Activated naive CD4-positive, alpha-beta T cell treated with anti-CD3 and anti-CD28 coated beads, Interleukin-2, amount 50 U/mL, for 16 hours (primary cell): ENCODE measurements at regions not wholly inside any gene's neighbourhood (a gene's known extent, or its start where the extent isn't known, plus 50 kb on each side); places are given as distances from the start of the nearest gene placed in this dataset.

Experiments used
- DNase-seq: peaks from one replicate; pipeline ENCODE4 v3.0.0-alpha.2; 2020

- no peak for DNase-seq
Observed at GRCh38 chr13:77378662-77379061, 51.8 kb upstream of the MYCBP2 start.

DNA sequence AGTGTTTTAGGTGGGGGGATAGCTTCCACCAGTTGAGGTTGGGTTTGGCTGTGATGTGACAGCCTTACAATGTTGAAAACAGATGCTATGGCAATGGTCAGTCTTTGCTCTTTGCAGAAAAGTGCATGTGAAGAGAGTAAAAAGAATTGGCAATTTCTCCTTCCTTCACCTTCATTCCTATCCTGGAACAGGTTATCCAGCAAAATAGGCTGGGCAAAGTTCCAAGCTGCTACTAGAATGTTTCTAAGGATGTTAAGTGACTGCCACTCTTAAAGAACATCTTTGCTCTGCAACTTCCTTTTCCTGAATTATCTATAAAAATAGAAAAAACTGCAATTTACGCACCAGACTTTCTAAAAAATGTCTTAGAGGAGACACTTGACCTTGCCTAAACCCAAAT is 50.1 kb upstream of the MYCBP2 start:
- no peak for DNase-seq
